ENCODE measurements at regions not wholly inside any gene's neighbourhood (a gene's known extent, or its start where the extent isn't known, plus 50 kb on each side); places are given as distances from the start of the nearest gene placed in this dataset.

- no peak for TF ChIP-seq CTCF (IDR thresholded peaks at IDR 0.05; ENCODE audit: control extremely low read depth, extremely low read depth)
- Histone ChIP-seq H3K4me1 (ENCODE audit: control insufficient read depth in 5 of 5, insufficient read depth in 5 of 5, low read length in 5 of 5) (no peaks in the 10 kb centered on the region), H3K9me3 (ENCODE audit: control insufficient read depth in 4 of 4, insufficient read depth in 3 of 4, low read length in 3 of 4) (no peaks in the 10 kb centered on the region), H3K9ac (ENCODE audit: insufficient read depth in 1 of 2, low read length in 2 of 2) (no peak overlapping the region), H3K27ac (ENCODE audit: low read depth in 1 of 2, low read length in 1 of 2) (no peak overlapping the region), H3K27me3 (ENCODE audit: control insufficient read depth in 3 of 3, insufficient read depth in 3 of 3, low read length in 2 of 3) (no peaks in the 10 kb centered on the region), H3K4me3 (no peak overlapping the region), H3K36me3 (ENCODE audit: control insufficient read depth in 4 of 4, insufficient read depth in 4 of 4, low read length in 4 of 4) (no peaks in the 10 kb centered on the region)
- no peak for DNase-seq
- ATAC-seq (ENCODE audit: insufficient read depth, low FRiP score): peak; percentile 34
- 65 to 81% methylated on average over 5 of the region's 5 CpGs for WGBS, 2 donors
Measured at GRCh38 chr10:90319188-90319914, 538.5 kb downstream of the HTR7 start.

GRCh38 chr10:90321132-90321816, 536.6 kb downstream of the HTR7 start:
- H3K36me3 ChIP-seq (ENCODE audit: control insufficient read depth in 4 of 4, insufficient read depth in 4 of 4, low read length in 4 of 4): no peaks in the 10 kb centered on the region
- no peak overlapping the region for H3K9ac ChIP-seq (ENCODE audit: insufficient read depth in 1 of 2, low read length in 2 of 2)
- DNase-seq (no peak), ATAC-seq (ENCODE audit: insufficient read depth, low FRiP score) (no peak)
- no peak overlapping the region for H3K4me3 ChIP-seq
- no peaks in the 10 kb centered on the region for H3K27me3 ChIP-seq (ENCODE audit: control insufficient read depth in 3 of 3, insufficient read depth in 3 of 3, low read length in 2 of 3)
- WGBS, 2 donors: 90 to 91% methylated on average over 3 of the region's 3 CpGs
- H3K4me1 ChIP-seq (ENCODE audit: control insufficient read depth in 5 of 5, insufficient read depth in 5 of 5, low read length in 5 of 5): no peaks in the 10 kb centered on the region
- TF ChIP-seq CTCF (IDR thresholded peaks at IDR 0.05; ENCODE audit: control extremely low read depth, extremely low read depth): no peak
- no peak overlapping the region for H3K27ac ChIP-seq (ENCODE audit: low read depth in 1 of 2, low read length in 1 of 2)
- no peaks in the 10 kb centered on the region for H3K9me3 ChIP-seq (ENCODE audit: control insufficient read depth in 4 of 4, insufficient read depth in 3 of 4, low read length in 3 of 4)

- no peak for ATAC-seq (ENCODE audit: insufficient read depth, low FRiP score)
- H3K4me3 ChIP-seq: no peak overlapping the region
- no peaks in the 10 kb centered on the region for H3K36me3 ChIP-seq (ENCODE audit: control insufficient read depth in 4 of 4, insufficient read depth in 4 of 4, low read length in 4 of 4)
- H3K9ac ChIP-seq (ENCODE audit: insufficient read depth in 1 of 2, low read length in 2 of 2): no peak overlapping the region
- TF ChIP-seq CTCF (IDR thresholded peaks at IDR 0.05; ENCODE audit: control extremely low read depth, extremely low read depth): no peak
- peaks cover 0 to 3% (median 0%) of the 10 kb centered on the region in 4 donors for H3K9me3 ChIP-seq (ENCODE audit: control insufficient read depth in 4 of 4, insufficient read depth in 3 of 4, low read length in 3 of 4)
- H3K27me3 ChIP-seq (ENCODE audit: control insufficient read depth in 3 of 3, insufficient read depth in 3 of 3, low read length in 2 of 3): no peaks in the 10 kb centered on the region
- H3K4me1 ChIP-seq (ENCODE audit: control insufficient read depth in 5 of 5, insufficient read depth in 5 of 5, low read length in 5 of 5): no peaks in the 10 kb centered on the region
- no peak for DNase-seq
- 86 to 88% methylated on average over 2 of the region's 2 CpGs for WGBS, 2 donors
- H3K27ac ChIP-seq (ENCODE audit: low read depth in 1 of 2, low read length in 1 of 2): no peak overlapping the region
Measured at GRCh38 chr10:90326498-90327267, 531.2 kb downstream of the HTR7 start.
